ENCODE measurements at regions not wholly inside any gene's neighbourhood (a gene's known extent, or its start where the extent isn't known, plus 50 kb on each side); places are given as distances from the start of the nearest gene placed in this dataset.

- H3K23ac ChIP-seq (ENCODE audit: low read depth, low read length), result 0 out of 2 replicates have a peak overlapping the region, but pooled peaks have one; percentile 72
- H2BK20ac ChIP-seq (ENCODE audit: low read depth, low read length), result peak overlapping the region; percentile 76
- dilution Hi-C loops (cut with HindIII; ENCODE audit: low sequenced_read_pairs, unreplicated experiment) (no loop called here), intact Hi-C loops (cut with micrococcal nuclease) (no loop called here), in situ Hi-C loops (cut with MboI; ENCODE audit: low sequenced_read_pairs) (no loop called here)
- peaks cover 4% of the 10 kb centered on the region; the same call in 1 of the 2 replicates for H3K4me1 ChIP-seq (ENCODE audit: control insufficient read depth, insufficient read depth, low read length)
- peak overlapping the region; percentile 50; the same call in 1 of the 2 replicates for H4K91ac ChIP-seq (ENCODE audit: insufficient read depth, low read depth, low read length)
- H2BK5ac ChIP-seq (ENCODE audit: low read depth, low read length, poor library complexity, severe bottlenecking), result peak overlapping the region; percentile 61
- peaks cover 4% of the 10 kb centered on the region; the same call in 1 of the 2 replicates for H3K9me3 ChIP-seq (ENCODE audit: control insufficient read depth, insufficient read depth, low read length)
- peak overlapping the region; percentile 54 for H2AFZ ChIP-seq (replicated peaks; ENCODE audit: low read length, poor library complexity)
- H3K27ac ChIP-seq (ENCODE audit: insufficient read depth, low read length), result peak overlapping the region; percentile 20; the same call in 1 of the 2 replicates
- peak overlapping the region; percentile 36 for H2AK5ac ChIP-seq (ENCODE audit: low read depth, low read length)
- H4K20me1 ChIP-seq (ENCODE audit: insufficient read depth, low read length), result no peaks in the 10 kb centered on the region
- POLR2A ChIA-PET (ENCODE audit: unreplicated experiment), result no interaction called here
- WGBS, 2 experiments (ENCODE audit: extremely low coverage in 2 of 2, insufficient read length in 1 of 2), result no CpG with 5 or more reads among the region's 1 CpG
- H3K4me2 ChIP-seq (ENCODE audit: low read depth, low read length), result peak overlapping the region; percentile 30; the same call in 1 of the 2 replicates
- no peak overlapping the region for H3K4me3 ChIP-seq (ENCODE audit: insufficient read depth, low read depth, low read length)
- H3K56ac ChIP-seq (ENCODE audit: extremely low read depth, insufficient read depth, low read length), result no peak overlapping the region
- H3K79me1 ChIP-seq (ENCODE audit: low read depth in 1 of 2, low read length in 2 of 2), result no peaks in the 10 kb centered on the region
- peak overlapping the region; percentile 72; the same call in 1 of the 2 replicates for H2BK120ac ChIP-seq (ENCODE audit: low read depth, low read length)
- CTCF ChIA-PET, result interaction anchor here (0.6 kb wide), 1 partner anchor 1455 kb away, joined by 3 read pairs; no protein-coding TSS in a partner anchor
- H4K5ac ChIP-seq (ENCODE audit: low read depth, low read length), result no peak overlapping the region
- TF ChIP-seq RAD21 (IDR thresholded peaks at IDR 0.05; ENCODE audit: low read length) (no peak), CTCF (conservative IDR thresholded peaks at IDR 0.05; ENCODE audit: low read depth, low read length) (no peak), RCOR1 (IDR thresholded peaks at IDR 0.05; ENCODE audit: insufficient replicate concordance, low read length) (no peak), USF2 (IDR thresholded peaks at IDR 0.05; ENCODE audit: low read depth, low read length) (no peak)
- peak overlapping the region; percentile 61 for H3K4ac ChIP-seq (ENCODE audit: low read depth, low read length)
- H3K18ac ChIP-seq (ENCODE audit: low read depth, low read length), result peak overlapping the region; percentile 43; the same call in 1 of the 2 replicates
- no peaks in the 10 kb centered on the region for H3K27me3 ChIP-seq (ENCODE audit: control insufficient read depth, insufficient read depth, low read length)
- no peaks in the 10 kb centered on the region for H3K36me3 ChIP-seq (ENCODE audit: control insufficient read depth, insufficient read depth, low read length)
- peaks cover 4% of the 10 kb centered on the region; the same call in 1 of the 2 replicates for H3K9me1 ChIP-seq (ENCODE audit: insufficient read depth, low read length)
- BruUV-seq (replicated peaks), result no TSS peak
- no peak overlapping the region for H3K9ac ChIP-seq (ENCODE audit: low read depth, low read length)
- H3K14ac ChIP-seq (replicated peaks; ENCODE audit: low read depth, low read length), result peak overlapping the region; percentile 33
- DNase-seq (peak; percentile 76), ATAC-seq (ENCODE audit: low read depth) (peak; percentile 97)
- H2AK9ac ChIP-seq (replicated peaks; ENCODE audit: low read depth, low read length, poor library complexity), result no peak overlapping the region
- peak overlapping the region; percentile 38 to 44; a peak in 1 of 4 replicates for H4K8ac ChIP-seq (ENCODE audit: low read depth in 2 of 2, low read length in 2 of 2)
- H2BK15ac ChIP-seq (ENCODE audit: low read depth, low read length), result peak overlapping the region; percentile 55; the same call in 1 of the 3 replicates
These were observed 141.7 kb upstream of the ITGB1 start for GRCh38 chr10:33099748-33100147.
